GM21515 (cell line): ENCODE measurements at regions not wholly inside any gene's neighbourhood (a gene's known extent, or its start where the extent isn't known, plus 50 kb on each side); places are given as distances from the start of the nearest gene placed in this dataset.

Source experiments
- ATAC-seq: cut with Tn5 transposase; IDR thresholded peaks from one replicate; pipeline ENCODE4 v1.9.1; 2021; ENCODE audit not compliant: unreplicated experiment

DNA sequence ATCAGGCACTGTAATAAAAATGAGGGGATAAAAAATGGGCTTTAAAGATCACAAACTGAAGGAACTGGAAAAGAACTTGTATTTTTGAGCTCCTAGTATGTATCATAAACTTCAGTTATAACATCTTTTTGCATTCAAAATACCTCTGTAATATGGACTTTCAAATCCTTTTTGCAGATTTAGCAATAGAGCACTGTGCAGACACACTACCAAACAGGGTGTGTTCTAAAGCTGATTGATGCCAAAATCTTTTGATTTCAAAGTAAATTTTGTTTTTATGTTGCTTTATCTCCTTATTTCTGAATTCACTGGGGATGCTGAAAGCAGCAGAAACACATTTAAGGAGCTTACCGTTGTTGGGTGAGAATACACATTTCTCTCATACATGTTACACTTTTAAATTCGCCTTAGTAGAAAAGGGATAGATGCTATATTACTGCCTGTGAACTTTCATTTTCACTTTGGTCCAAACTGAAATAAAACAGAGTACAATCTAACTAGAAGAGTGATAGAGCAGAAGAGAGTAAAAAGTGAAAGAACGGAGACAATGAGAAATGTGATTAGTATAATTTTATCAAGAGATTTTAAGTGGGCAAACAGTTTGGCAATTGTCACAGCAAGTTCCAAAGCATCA lies 1126.6 kb downstream of the BRINP3 start:
- no peak for ATAC-seq

- ATAC-seq = no peak
Observed at GRCh38 chr1:189351960-189352359, 1125.7 kb downstream of the BRINP3 start.

DNA sequence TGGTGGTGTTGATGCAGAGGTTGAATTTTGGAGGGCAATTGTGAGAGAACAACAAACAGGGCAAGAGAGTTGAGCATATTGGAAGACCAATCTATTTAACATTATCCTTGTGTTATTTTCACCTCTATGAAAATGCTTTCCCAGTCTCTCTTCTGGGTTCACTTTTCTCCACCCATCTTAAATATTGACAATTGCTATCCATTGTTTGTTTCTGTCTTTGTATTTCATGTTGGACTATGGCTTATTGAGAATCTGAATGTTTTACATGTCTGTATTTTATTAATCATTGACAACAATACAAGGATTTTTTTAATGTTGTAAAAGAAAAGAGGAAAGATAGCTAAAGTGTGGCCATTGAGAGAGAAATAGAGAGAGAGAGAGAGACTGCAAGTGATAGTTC lies 1121.5 kb downstream of the BRINP3 start:
- no peak for ATAC-seq

DNA sequence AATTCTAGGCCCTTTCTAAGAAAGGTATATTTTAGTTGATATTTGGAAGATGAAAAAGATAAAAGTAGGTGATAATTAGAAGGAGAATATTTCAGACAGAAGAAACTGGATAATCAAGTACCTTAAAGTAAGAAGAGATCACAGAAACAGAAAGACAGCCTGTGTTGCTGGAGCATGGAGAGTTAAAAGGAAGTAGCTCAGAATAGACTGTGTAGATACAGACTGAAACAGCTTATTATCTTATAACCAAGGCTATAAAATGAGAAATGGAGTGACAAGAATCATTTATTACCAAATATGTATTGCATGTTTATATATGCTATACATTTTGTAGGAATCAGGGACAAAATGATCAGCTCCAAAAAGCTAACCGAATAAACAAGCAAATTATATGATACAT lies 1120.3 kb downstream of the BRINP3 start:
- ATAC-seq = no peak

DNA sequence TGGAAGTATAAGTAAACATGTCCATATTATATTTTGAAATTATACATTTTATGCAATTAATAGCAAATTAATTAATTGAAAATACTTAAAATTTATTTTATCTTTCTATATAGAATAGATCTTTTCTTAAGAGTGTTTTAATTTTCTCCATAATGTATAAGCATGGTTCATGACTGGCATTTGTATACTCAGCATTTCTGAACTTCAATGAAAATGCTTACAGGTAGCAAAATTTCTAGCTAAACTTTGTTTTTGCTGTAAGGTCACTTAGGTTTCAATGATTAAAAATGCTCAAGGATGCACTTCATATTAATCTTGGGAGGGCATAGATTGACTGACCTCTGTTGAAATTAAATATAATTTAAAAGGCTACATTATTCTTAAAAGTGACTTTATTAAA lies 1108.1 kb downstream of the BRINP3 start:
- no peak for ATAC-seq

DNA sequence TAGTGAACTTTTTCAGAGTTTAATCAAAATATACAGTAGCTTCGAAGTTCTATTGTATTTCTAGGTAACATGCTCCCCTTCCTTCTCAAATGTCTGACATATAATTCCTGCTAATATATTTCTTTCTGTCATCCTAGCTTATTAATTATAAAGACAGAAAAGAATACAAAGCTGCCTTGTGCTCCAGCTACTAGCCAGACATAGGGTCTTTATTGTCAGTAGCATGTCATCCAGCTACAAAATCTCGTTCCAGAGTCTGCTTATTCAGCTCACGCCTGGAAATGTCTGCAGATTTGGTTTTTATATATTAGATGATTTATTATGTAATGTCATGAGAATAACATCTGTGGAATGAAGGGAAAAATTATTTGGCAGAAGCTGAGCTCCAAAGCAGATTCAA lies 1102.8 kb downstream of the BRINP3 start:
- no peak for ATAC-seq

- ATAC-seq = no peak
Observed at GRCh38 chr1:189405419-189405818, 1072.2 kb downstream of the BRINP3 start.

GRCh38 chr1:189409774-189410173 lies 1067.9 kb downstream of the BRINP3 start:
- no peak for ATAC-seq

GRCh38 chr1:189424746-189425331 lies 1052.8 kb downstream of the BRINP3 start:
- no peak for ATAC-seq

GRCh38 chr1:189429610-189430009 lies 1048.1 kb downstream of the BRINP3 start:
- no peak for ATAC-seq

- ATAC-seq = no peak
Observed at GRCh38 chr1:189431447-189431846, 1046.2 kb downstream of the BRINP3 start.

DNA sequence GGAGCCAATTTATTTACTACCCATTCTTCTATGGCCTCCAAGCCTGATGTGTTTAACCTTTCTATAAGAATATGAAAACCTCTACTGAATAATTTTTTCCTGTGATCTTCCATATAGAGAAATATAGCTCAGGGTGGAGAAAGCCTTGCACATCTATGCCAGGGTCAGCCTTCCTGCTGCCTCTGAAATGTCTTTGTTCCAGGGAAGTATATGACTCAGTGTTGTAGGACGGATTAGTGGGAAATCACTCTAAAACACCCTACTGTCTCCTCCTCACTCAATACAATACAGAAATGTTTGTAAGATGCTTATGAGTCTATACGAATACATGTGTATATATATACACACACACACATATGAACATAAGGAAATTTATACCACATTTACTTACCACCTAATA lies 1044.9 kb downstream of the BRINP3 start:
- ATAC-seq = no peak

GRCh38 chr1:189434461-189434860 lies 1043.2 kb downstream of the BRINP3 start:
- no peak for ATAC-seq

GRCh38 chr1:189435398-189435797 lies 1042.3 kb downstream of the BRINP3 start:
- ATAC-seq = no peak

DNA sequence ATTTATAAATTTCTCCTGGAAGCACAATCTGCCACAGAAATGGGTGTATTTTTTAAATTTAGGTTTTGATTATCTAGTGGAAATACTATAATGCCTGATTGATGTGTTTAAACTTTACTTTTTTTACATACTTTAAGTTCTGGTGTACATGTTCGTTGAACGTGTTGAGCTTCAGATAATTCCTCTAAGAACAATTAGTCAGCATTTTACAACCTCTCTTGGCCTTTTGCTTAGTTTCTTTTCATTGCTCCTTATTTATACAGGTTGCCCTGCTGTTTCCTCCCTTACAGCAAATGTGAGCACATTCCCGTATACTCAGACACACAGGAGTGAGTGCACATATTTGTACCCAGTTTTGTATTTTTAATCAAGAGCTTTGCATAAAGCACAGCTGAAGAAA lies 1038.9 kb downstream of the BRINP3 start:
- no peak for ATAC-seq

- ATAC-seq = no peak
Observed at GRCh38 chr1:189463166-189463565, 1014.5 kb downstream of the BRINP3 start.

GRCh38 chr1:189496768-189497167 lies 980.9 kb downstream of the BRINP3 start:
- ATAC-seq = no peak

DNA sequence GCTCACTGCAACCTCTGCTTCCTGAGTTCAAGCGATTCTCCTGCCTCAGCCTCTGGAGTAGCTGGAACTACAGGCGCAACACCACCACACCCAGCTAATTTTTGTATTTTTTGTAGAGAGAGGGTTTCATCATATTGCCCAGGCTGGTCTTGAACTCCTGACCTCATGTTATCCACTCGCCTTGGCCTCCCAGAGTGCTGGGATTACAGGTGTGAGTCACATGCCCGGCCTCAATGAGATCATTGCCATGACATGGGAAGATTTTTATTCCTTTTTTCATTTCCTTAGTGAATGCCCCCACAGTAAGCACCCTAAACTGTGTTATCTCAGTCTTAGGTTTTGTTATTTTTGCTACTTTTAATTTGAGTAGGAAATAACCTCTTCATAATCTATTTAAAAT lies 977.9 kb downstream of the BRINP3 start:
- no peak for ATAC-seq

DNA sequence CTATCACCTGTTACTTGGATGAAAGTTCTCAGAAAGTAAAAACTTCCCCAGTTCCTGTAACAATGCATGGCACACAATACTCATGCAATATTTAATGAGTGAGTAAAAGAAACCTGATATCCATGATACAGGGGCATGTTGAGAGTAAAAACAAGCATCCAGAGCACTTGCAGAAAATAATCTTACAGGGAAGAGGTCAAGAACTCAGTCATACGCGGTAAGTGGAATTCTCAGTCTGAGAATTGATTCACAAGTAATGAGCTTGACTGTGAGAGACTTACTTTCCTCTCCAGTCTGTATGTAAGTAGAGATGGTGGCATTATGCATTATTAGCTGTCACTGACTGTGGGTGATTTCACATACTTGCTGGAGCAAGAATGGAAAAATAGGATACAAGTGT lies 976.9 kb downstream of the BRINP3 start:
- no peak for ATAC-seq

DNA sequence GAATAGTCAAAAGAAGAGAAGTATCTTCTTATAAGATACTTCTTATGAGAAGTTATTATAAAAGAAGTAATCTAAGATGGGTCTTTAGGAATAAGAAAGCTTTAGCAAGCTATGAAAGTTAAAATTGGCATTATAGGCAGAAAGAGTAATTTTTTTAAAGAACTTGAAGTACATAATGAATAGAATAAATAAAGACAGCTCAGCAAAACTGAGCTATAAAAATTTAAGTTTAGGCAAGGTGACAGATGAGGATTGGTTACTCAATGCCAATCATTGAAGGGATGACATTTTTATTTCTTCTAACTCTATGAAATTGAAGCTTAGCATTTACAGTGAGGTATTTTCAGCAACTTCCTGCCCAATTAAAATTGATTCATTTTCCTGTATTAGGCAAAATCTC lies 966.8 kb downstream of the BRINP3 start:
- no peak for ATAC-seq

- no peak for ATAC-seq
Observed at GRCh38 chr1:189513091-189513490, 964.6 kb downstream of the BRINP3 start.

DNA sequence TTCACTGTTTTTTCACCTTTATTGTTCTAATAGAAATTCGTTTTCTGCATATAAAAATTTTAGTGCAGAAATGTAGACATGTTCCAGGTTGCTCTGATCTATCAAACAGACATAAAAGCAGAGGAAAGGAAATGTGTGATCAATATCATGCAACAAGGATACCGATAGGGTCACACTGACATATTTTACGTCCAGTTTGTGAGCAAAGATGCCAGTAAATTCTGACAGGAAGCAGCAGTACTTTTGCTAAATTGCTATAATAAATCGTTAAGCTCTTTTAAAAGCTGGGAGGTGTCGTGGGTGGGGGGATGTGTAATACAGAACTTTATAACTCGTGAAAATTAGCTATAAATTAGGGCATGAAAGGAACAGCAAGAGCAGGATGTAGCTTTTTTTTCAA lies 955.2 kb downstream of the BRINP3 start:
- ATAC-seq = no peak

- ATAC-seq = no peak
Observed at GRCh38 chr1:189524501-189524900, 953.2 kb downstream of the BRINP3 start.
